Uterus (tissue), 2 donors: ENCODE measurements at regions not wholly inside any gene's neighbourhood (a gene's known extent, or its start where the extent isn't known, plus 50 kb on each side); places are given as distances from the start of the nearest gene placed in this dataset.

ENCODE experiments used
- POLR2A ChIP-seq, 2 donors: fragments of 450-650 bp; IDR thresholded peaks; one replicate each; pipeline ENCODE4 v1.6.1; 2016; ENCODE audit warnings: antibody characterized with exemption in 2 of 2, mild to moderate bottlenecking in 1 of 2, moderate library complexity in 1 of 2
- TF ChIP-seq, protein P1 (sequence below), 4 experiments: fragments of 200-600 bp in 2 of 4; fragments of 450-650 bp in 2 of 4; sonication (generic) in 2 of 4; IDR thresholded peaks; one replicate each; pipeline ENCODE4 v1.5.1; 2016 to 2019; ENCODE audit warnings: antibody characterized with exemption in 4 of 4, mild to moderate bottlenecking in 2 of 4, moderate library complexity in 1 of 4

- TF ChIP-seq, protein P1, sequence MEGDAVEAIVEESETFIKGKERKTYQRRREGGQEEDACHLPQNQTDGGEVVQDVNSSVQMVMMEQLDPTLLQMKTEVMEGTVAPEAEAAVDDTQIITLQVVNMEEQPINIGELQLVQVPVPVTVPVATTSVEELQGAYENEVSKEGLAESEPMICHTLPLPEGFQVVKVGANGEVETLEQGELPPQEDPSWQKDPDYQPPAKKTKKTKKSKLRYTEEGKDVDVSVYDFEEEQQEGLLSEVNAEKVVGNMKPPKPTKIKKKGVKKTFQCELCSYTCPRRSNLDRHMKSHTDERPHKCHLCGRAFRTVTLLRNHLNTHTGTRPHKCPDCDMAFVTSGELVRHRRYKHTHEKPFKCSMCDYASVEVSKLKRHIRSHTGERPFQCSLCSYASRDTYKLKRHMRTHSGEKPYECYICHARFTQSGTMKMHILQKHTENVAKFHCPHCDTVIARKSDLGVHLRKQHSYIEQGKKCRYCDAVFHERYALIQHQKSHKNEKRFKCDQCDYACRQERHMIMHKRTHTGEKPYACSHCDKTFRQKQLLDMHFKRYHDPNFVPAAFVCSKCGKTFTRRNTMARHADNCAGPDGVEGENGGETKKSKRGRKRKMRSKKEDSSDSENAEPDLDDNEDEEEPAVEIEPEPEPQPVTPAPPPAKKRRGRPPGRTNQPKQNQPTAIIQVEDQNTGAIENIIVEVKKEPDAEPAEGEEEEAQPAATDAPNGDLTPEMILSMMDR (IDR thresholded peaks at IDR 0.05) = no peak
- no peak for TF ChIP-seq POLR2A (IDR thresholded peaks at IDR 0.05)
Observed at GRCh38 chr14:22333422-22334274, 255.4 kb downstream of the DAD1 start.
